Renal pelvis (tissue), 1 donor: ENCODE measurements at regions not wholly inside any gene's neighbourhood (a gene's known extent, or its start where the extent isn't known, plus 50 kb on each side); places are given as distances from the start of the nearest gene placed in this dataset.
"Not testable (repeated sequence)": the region's sequence is repeated elsewhere in the genome, so short reads cannot be mapped to it uniquely, and the experiment has no call there.

Experiments used
- DNase-seq: peaks from one replicate; pipeline ENCODE4 v3.0.0-alpha.2; 2013

DNA sequence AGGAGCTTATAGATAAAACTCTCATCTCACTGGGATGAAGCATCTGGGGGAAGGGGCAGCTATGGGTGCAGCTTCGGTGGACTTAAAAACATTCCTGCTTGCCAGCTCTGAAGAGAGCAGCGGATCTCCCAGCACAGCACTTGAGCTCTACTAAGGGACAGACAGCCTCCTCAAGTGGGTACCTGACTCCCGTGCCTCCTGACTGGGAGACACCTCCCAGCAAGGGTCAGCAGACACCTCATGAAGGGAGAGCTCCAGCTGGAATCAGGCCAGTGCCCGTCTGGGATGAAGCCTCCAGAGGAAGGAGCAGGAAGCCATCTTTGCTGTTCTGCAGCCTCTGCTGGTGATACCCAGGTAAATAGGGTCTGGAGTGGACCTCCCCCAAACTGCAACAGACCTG is 345.2 kb upstream of the SYT1 start:
- no peak for DNase-seq

DNA sequence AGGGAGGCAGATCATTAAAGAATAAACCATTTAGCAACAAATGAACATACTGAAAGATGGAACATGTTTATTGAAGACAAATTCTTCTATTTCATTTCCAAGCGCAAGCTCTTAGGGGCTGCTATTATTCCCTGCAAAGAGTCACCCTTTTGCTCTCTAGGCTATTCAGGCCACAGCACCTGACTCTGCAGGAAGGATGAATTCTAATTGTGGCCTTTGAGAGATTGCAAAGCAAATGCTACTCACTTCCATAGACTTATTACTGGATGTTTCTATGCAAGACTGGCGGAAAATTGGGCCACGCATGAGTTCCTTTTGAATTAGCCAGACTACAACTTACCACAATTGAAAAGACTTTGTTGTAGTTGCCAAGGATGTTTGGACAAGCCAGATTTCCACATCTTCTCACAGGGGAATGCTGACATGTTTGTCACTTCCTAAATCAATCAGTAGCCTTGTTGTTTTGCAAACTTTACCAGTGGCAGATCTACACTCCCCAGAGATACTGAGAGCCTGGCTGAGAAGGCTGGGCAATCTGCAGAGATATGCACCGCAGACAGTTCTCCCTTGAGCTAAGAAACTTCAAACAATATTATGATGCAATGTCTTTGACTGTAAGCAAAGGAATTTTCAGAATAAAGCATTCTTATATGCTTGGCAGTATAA is 334.3 kb upstream of the SYT1 start:
- no peak for DNase-seq

DNA sequence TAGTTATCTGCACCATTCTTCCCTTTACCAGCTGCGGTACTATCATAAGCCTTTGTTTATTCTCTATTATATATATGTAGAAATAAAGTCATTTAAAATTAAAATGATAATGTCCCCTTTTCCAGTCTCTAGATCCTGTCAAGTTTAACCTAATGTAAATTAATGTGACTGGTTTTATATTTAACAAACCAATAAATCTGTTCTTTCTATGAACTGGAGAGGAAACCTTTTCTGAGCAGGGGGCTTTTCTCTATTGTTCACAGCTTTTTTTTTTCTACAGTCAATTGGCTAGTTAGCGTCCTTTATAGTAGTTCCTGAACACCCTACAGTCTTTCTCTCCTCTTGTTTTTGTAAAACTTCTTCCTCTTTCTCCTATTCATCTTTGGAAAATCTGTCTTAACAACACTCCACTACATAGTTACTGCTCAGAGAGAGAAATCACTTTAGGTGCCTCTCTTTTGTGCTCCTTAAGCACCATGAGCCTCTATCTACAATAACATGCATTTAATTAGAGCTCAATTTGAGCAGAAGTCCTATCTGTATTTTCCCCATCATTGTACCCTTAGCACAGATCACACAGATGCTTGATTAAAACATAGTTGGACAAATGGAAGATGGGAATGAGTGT is 332.6 kb upstream of the SYT1 start:
- DNase-seq, result no peak

DNA sequence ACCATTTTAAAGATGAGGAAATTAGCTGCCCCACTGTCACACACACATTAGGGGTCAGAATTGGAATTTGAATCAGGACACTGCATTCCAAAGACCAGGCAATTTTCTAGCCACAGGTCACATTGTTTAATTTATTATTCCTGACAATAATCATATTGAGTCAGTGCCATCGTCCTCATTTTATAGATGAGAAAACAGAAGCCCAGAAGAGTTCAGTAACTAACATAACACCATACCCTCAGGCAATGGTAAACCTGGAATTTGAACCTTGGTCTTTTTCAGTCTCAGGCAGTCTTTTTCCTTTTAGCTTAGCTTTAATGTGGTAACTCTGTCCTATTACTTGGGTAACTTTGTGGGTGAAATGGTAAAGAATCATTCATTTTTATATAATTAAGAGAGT is 330.3 kb upstream of the SYT1 start:
- DNase-seq, result no peak

DNA sequence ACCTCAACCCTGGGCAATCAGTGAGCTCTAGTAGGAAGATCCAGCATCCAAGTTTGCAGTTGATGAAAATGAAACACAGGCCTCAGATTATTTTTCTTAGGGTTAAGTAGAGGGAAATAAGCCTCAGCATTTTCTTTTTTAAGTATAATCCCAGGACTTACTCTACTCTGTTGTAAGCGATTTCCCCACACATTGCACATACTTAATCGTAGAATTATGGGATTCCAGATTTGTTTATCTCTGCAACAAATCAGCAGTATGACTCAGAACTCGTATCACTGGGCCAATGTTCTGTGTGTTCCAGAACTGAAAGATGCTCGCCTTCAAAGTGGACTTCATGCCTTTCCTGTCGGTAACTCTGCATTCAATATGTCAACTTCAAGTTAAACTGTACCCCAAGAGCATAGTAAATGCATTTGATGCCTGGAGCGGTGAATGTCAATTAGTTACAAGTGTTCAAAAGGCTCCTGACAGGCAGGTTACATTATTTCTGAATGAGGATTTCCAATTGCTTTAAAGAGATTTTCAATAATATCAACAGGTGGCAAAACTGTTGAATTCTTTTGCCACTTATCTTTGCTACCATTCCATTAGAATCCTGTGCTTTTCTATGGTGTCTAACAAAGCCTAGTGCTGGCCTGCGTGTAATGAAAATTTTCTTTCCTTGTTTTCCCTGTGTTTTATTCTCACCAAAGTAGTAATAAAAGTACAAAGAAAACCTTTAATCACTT is 323.8 kb upstream of the SYT1 start:
- DNase-seq, result no peak

DNA sequence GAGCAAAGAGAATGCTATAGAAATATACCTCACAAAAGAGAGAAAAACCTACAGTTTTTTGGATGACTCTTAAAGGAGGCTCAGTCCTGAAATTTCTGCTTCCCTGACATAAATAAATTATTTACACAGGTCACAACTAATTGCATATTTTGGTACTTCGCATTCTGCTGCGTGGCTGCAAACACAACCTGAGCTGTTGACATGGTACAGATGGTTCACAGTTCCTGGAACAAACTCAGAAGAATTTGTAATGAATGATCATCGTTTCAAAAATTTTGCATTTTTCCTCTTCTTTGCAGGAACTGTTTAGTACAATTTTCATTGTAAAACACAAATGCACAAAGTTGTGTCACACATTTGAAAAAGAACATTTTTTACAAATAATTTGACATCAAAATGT is 313.7 kb upstream of the SYT1 start:
- DNase-seq, result no peak

DNA sequence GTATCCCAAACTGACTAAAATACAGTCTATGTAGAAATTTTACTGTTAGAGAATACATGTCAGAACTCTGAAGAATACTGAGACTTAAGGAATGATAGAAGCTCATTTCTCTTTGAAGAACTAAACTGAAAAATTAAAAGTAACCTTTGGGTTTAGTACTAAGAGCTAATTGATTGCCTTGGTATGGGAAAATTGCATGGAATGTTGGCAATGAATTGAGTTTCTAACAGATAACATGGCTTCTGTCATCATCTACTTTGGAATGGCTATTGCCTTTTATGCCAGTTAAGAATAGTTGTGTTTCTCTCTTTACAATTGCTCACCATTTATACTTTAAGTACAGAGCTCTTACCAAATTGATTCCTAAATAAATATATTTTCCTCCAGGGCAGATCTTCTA is 308.8 kb upstream of the SYT1 start:
- no peak for DNase-seq

DNA sequence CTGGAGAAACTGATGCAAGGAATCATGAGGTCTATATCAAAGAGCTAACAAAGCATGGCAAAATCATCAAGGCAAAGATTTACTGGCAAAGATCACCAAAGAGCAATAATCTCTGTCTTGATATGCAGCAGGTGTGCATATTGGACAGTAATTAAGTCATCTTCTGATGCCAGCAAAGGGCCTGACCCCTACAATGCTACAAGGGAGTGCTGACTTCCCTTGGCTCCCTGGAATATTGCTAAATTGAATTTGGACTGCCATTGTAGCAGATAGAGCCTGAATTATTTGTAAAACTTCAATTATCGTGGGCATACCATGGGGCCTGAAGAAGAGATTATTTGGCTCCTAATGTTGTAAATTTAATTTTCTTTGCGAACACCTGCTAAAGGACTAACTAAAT is 307.9 kb upstream of the SYT1 start:
- no peak for DNase-seq

DNA sequence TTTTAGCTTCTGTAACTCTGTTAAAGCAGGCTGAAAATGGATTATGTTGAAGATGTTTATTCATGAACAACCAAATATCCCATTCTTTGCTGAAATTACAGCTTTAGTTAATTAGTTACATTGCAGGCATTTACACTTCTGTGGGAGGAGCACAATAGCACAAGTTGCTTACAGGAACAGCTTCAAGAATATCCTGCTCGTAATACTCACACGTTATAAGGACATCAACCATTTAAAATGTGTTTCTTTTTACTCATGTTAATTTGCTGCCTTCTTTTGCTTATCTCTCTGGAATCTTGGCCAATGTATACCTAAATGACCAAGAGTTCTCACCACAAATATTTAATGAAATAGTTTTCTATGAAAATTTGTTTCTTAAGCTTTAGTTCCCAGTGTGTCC is 305.2 kb upstream of the SYT1 start:
- no peak for DNase-seq

DNA sequence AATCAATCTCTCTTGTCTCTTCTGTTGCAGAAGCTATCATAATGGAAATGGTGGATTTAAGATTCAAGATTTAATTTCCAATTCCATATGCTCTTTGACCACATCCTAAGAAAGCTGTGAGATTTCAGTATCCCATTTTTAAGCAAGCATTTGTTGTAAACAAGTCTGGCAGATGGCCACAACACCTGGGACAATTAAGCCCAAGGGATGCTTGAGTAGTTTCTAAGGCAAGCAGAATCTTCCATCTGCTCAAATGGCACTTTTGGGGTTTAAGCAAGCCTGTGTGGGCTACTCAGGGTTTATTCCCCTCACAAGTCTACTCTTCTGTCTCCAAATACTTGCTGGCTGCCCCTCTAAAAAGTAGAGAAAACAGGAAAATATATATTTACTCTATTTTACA is 304.7 kb upstream of the SYT1 start:
- no peak for DNase-seq

DNA sequence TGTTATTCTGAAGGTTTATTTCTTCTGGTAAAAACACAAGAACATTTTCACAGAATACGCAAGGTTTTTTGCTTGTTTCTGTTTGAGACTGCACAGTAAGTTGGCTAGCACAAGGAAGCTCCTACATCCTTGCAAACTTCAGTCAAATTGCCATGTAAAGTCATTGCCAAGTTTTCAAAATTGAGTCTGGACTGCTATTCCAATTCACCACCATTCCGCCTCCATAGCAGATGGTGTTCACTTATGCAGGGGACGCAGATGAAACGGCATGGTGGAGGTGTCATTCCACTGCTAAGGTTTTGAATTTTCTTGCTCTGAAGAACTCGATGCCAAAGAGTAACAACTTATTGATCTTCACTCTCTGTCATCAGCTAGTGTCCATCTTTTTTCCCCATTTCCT is 303.9 kb upstream of the SYT1 start:
- DNase-seq, result no peak

DNA sequence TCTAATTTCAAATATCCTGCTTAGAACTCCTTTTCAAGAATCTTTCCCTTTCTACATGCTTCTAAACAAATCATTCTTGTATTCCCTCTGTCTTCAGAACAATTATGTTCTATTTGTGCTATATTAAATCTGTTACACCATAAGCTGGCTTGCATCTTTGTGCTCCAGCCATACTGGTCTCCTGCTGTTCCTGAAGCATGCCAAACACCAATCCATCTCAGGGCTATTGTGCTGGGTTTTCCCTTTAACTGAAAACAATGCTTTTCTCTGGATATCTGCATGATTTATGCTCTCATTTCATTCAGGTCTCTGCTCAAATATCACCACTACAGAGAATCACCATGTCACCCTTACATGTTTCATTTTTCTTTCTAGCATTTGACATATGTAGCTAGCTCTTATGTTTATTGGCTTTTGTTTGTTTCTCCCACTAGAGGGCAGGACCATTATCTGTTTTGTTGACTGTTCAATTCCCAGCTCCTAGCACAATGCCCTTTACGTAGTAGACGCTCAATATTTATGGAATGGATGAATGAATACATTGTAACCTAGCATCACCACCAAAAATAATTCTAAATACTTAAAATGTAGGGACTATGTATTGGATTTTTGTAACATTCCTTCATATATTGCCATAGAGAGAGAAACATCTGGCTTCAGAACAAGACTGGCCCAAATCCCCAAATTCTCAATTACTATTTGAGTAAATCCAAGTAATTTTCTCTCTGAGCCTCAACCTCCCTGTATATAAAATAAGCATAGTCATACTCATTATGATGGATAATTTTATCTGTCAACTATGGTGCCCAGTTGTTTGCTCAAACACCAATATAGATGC is 302.0 kb upstream of the SYT1 start:
- DNase-seq, result no peak

DNA sequence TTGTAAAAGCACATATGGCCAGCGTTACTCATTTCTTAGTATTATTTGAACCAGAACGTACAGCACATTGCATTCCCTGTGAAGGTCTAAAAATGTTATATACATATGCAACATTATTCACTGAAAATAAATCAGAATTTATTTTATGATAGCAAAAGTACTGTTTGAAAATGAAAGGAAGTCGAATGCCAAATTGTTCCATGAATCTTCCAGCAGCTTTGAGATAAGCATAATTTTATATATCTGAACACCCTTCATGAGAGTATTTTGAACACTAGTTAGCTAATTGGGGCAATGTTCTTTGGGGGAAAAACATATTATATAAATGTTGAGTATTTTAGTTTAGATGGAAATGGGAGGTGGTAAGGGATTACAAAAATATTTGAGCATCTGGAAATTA is 300.7 kb upstream of the SYT1 start:
- DNase-seq, result no peak

DNA sequence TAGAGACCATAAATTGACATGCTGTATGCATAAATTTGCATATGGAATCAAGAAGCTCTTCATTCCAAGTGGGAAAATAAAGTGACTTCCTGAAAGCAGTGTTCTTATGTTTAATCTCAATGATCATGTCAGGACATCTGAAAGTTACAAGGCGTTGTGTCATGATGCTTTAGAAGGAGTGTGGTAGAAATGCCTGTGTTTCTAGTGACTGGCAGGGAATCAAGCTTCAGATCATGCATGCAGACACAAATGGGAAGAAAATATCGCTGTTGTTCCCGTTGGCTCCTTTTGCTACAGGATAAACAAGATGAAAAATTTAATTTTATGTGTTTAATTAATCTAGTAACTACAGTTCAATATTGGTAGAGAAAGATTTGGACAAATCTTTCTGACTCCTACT is 298.1 kb upstream of the SYT1 start:
- DNase-seq, result no peak

DNA sequence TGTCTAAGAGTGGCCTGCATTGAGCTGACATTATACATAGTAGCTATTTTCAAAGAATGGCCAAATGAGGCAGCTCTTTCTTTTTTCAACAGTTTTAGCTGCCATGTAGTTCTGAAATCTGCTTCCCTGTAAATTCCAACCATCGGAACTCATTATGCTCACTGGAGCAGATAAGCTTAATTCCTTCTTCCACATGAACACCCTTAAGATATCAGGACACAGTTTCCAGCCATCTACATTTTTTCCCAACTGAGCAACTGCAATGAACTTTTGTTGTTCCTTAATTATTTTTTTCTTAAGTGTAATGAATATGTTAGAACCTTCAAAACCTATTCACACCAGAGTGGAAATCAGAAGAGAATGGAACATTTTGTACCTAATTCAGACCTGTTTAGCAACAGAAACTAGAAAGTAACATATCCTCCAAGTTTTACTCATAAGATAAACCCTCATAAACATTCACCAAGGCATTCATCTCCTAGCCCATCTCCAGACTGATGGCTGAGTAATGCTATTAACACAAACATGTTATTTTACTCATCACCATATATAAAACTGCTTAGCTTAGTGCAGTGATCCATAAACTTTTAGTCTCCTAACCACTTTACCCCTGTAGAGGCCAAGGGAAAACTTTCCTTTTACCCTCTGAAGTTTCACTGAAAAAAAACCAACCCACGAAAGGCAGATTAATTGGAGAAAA is 296.1 kb upstream of the SYT1 start:
- DNase-seq, result no peak

DNA sequence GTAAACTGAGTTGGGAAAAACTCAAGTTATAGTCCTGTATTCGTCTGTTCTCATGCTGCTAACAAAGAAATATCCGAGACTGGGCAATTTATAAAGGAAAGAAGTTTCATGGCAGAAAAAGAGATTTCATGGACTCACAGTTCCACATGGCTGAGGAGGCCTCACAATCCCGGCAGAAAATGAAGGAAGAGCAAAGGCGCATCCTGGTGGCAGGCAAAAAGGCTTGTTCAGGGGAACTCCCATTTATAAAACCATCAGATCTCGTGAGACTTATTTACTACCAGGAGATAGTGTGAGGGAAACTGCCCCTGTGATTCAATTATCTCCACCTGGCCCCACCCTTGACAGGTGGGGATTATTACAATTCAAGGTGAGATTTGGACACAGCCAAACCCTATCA is 292.6 kb upstream of the SYT1 start:
- DNase-seq, result no peak

DNA sequence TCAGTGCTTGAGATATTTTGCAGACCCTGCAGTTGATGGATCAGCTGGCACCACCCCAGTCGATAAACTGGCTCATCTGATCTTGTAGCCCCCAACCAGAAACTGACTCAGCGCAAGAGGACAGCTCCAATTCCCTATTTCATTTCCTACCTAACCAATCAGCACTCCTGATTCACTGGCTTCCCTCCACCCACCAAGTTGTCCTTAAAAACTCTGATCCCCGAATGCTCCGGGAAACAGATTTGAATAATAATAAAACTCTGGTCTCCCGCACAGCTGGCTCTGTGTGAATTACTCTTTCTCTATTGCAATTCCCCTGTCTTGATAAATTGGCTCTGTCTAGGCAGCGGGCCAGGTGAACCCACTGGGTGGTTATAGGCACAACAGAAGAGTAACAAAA is 289.4 kb upstream of the SYT1 start:
- DNase-seq, result not testable (repeated sequence)

DNA sequence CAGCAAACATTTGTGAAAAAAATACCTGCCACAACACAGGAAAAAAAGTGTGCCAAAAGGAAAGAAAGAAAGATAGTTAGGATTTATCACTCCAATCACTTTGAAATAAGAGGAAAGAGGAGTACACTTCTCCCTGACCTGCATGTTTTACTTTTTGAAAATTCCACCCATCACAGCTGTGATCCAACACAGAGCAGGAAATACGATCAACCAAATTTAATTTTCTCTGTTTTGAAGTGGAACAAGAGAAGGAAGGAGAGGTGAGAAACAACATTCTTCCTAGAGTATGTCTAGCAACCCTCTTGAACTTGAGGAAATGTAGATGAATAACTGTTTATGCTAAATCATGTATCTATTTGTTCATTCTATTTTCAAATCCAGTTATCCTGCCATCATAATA is 284.7 kb upstream of the SYT1 start:
- no peak for DNase-seq

DNA sequence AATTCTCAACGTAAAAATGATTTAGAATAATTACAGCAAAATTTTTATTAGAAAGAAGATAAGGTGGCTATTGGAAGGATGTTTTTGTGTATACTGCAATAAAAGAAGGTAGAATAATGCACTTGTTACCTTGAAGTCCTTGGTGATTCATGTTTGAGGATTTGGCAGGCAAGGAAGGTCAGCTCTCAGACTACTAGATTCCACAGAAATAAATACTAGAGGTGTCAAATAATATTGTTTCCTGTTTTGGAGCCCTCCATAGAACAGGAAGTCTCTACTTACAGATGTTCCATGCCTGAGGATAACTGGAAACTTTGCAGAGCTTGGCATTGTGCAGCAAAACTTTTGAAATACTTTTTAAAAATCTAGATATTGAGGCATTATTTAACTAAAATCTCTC is 284.3 kb upstream of the SYT1 start:
- DNase-seq, result no peak

DNA sequence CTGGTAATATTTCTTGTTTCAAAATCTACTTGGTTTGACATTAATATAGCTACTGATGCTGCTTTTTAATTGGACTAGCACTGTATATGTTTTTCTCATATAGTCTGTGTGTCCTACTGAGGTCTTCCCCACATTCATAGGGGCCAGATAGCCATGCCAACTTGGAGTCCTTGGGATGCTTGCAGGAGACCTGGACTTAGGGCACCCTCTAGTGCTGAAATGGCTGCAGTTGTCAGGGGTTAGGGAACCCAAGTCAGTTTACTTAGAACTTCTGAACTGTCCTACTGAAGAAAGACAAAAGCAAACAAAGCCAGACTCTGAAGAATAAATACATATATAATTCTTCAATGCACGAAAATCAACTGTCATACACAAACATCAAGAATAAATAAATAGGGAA is 279.9 kb upstream of the SYT1 start:
- DNase-seq, result no peak

DNA sequence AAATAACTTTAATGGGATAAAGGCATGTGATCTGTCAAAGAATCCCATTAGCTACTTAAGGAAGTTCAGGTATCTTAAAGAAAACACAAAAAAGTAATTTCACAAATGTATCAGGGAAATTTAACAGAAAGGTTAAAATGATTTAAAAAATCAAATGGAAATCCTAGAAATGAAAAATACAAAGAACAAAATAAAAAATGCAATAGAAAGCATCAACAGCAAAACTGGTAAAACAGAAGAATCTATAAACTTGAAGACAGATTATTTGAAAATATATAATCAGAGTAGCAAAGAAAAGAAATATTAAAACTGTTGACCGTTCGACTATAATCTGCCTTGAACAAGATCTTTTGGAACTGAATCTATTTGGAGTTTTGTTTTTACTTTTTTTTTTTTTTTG is 279.4 kb upstream of the SYT1 start:
- DNase-seq, result no peak

DNA sequence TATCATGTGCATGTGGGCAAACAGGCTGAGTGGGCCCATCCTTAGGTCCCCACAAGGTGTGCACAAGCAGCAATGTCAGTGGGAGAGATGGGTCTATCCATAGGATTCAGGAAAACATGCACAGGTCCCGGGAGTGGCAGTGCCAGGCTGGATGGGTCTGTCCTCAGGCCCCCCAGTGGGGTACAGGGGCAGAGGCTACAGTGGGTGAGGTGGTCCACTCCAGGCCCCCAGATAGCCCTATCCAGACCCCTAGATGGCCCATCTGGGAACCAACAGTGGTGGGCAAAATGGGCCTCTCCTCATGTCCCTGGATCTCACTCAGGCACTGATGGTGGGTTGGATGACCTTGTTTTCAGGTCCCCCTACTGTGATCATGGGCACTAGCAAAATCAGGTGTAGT is 277.8 kb upstream of the SYT1 start:
- DNase-seq, result no peak
